ENCODE measurements at regions not wholly inside any gene's neighbourhood (a gene's known extent, or its start where the extent isn't known, plus 50 kb on each side); places are given as distances from the start of the nearest gene placed in this dataset.
"Not testable (repeated sequence)": the region's sequence is repeated elsewhere in the genome, so short reads cannot be mapped to it uniquely, and the experiment has no call there.

GRCh38 chr6:126724821-126725220 lies 384.9 kb downstream of the CENPW start:
- ChIA-PET CTCF (ENCODE audit: unreplicated experiment) (no interaction called here), POLR2A (no interaction called here)
- H3K79me2 ChIP-seq (ENCODE audit: insufficient read depth, low read depth, low read length) = no peaks in the 10 kb centered on the region
- H3K9me2 ChIP-seq (ENCODE audit: insufficient read depth, low read length) = no peaks in the 10 kb centered on the region
- H3K36me3 ChIP-seq (ENCODE audit: insufficient read depth, low read length) = no peaks in the 10 kb centered on the region
- no peak overlapping the region for H3K4me3 ChIP-seq (ENCODE audit: low read depth, low read length, poor library complexity, severe bottlenecking)
- intact Hi-C loops (cut with micrococcal nuclease; ENCODE audit: unreplicated experiment) = no loop called here
- no peak overlapping the region for H2AFZ ChIP-seq (ENCODE audit: low read length)
- H4K20me1 ChIP-seq (ENCODE audit: insufficient read depth, low read length) = no peaks in the 10 kb centered on the region
- no peaks in the 10 kb centered on the region for H3K4me1 ChIP-seq (ENCODE audit: insufficient read depth, low read length, poor library complexity, severe bottlenecking)
- H3K4me2 ChIP-seq (ENCODE audit: low read length) = no peak overlapping the region
- DNase-seq (ENCODE audit: low spot score) = no peak
- H3K9me3 ChIP-seq (ENCODE audit: low read length) = no peaks in the 10 kb centered on the region
- TF ChIP-seq CTCF (conservative IDR thresholded peaks at IDR 0.05; ENCODE audit: low read length) = no peak
- TF ChIP-seq EZH2phosphoT487 (IDR thresholded peaks at IDR 0.05; ENCODE audit: borderline replicate concordance, low read depth, low read length) = no peak
- H3K27ac ChIP-seq (ENCODE audit: low read depth, low read length, poor library complexity, severe bottlenecking) = no peak overlapping the region
- no TSS peak for BruUV-seq (replicated peaks)

- H4K20me1 ChIP-seq (ENCODE audit: insufficient read depth, low read length); H3K36me3 ChIP-seq (ENCODE audit: insufficient read depth, low read length); POLR2A ChIA-PET; H3K27ac ChIP-seq (ENCODE audit: low read depth, low read length, poor library complexity, severe bottlenecking); H2AFZ ChIP-seq (ENCODE audit: low read length); H3K4me2 ChIP-seq (ENCODE audit: low read length); intact Hi-C loops (cut with micrococcal nuclease; ENCODE audit: unreplicated experiment); H3K79me2 ChIP-seq (ENCODE audit: insufficient read depth, low read depth, low read length); H3K9me3 ChIP-seq (ENCODE audit: low read length); H3K9me2 ChIP-seq (ENCODE audit: insufficient read depth, low read length); BruUV-seq (replicated peaks); DNase-seq (ENCODE audit: low spot score); H3K4me1 ChIP-seq (ENCODE audit: insufficient read depth, low read length, poor library complexity, severe bottlenecking); H3K4me3 ChIP-seq (ENCODE audit: low read depth, low read length, poor library complexity, severe bottlenecking); CTCF ChIA-PET (ENCODE audit: unreplicated experiment): not testable (repeated sequence)
Observed at GRCh38 chr6:126726454-126726853, 386.5 kb downstream of the CENPW start.

- H3K4me2 ChIP-seq (ENCODE audit: low read length) = no peak overlapping the region
- BruUV-seq (replicated peaks) = no TSS peak
Observed at GRCh38 chr6:126738146-126738545, 380.3 kb upstream of the RSPO3 start.

More at GRCh38 chr6:126738146-126738545, 380.3 kb upstream of the RSPO3 start:
- no peak for TF ChIP-seq EZH2phosphoT487 (IDR thresholded peaks at IDR 0.05; ENCODE audit: borderline replicate concordance, low read depth, low read length)
- TF ChIP-seq CTCF (conservative IDR thresholded peaks at IDR 0.05; ENCODE audit: low read length) = no peak
- no peaks in the 10 kb centered on the region for H3K9me3 ChIP-seq (ENCODE audit: low read length)
- intact Hi-C loops (cut with micrococcal nuclease; ENCODE audit: unreplicated experiment) = no loop called here
- no peaks in the 10 kb centered on the region for H3K79me2 ChIP-seq (ENCODE audit: insufficient read depth, low read depth, low read length)
- no peaks in the 10 kb centered on the region for H3K36me3 ChIP-seq (ENCODE audit: insufficient read depth, low read length)
- DNase-seq (ENCODE audit: low spot score) = no peak
- no peaks in the 10 kb centered on the region for H4K20me1 ChIP-seq (ENCODE audit: insufficient read depth, low read length)
- ChIA-PET CTCF (ENCODE audit: unreplicated experiment) (no interaction called here), POLR2A (interaction anchor here (0.8 to 1.1 kb wide), 2 partner anchors 10 to 20 kb away, joined by 3 to 4 read pairs; no protein-coding TSS in a partner anchor)
- no peak overlapping the region for H3K4me3 ChIP-seq (ENCODE audit: low read depth, low read length, poor library complexity, severe bottlenecking)
- no peak overlapping the region for H2AFZ ChIP-seq (ENCODE audit: low read length)
- no peaks in the 10 kb centered on the region for H3K9me2 ChIP-seq (ENCODE audit: insufficient read depth, low read length)
- H3K27ac ChIP-seq (ENCODE audit: low read depth, low read length, poor library complexity, severe bottlenecking) = no peak overlapping the region
- H3K4me1 ChIP-seq (ENCODE audit: insufficient read depth, low read length, poor library complexity, severe bottlenecking) = no peaks in the 10 kb centered on the region
